HEK293 (cell line): ENCODE measurements at regions not wholly inside any gene's neighbourhood (a gene's known extent, or its start where the extent isn't known, plus 50 kb on each side); places are given as distances from the start of the nearest gene placed in this dataset.

ENCODE experiments used
- CTCF ChIA-PET: fragments of 350-600 bp; formaldehyde crosslinking; extraction: SDS; loops from one replicate; lab custom pipeline; 2021; ENCODE audit warnings: antibody characterized with exemption; lab: Yijun Ruan, JAX
- POLR2A ChIA-PET: fragments of 300-600 bp; formaldehyde crosslinking; extraction: SDS; loops from one replicate; lab custom pipeline; 2020; ENCODE audit warnings: antibody characterized with exemption, inconsistent platforms; lab: Yijun Ruan, JAX
- H3K27ac ChIP-seq: fragments of 200-500 bp; sonication (Bioruptor generic); 2 replicates; pipeline ENCODE4 v1.5.1; 2014; ENCODE audit warnings: low read depth, low read length, control low read depth, inconsistent platforms; ENCODE audit errors: extremely low read depth
- H3K36me3 ChIP-seq, 2 experiments: fragments of 200-500 bp in 1 of 2; sonication (Bioruptor generic) in 1 of 2; 1 replicate in 1 of 2; 2 replicates in 1 of 2; pipeline ENCODE4 v1.5.1; 2014 to 2017; ENCODE audit warnings: inconsistent platforms in 2 of 2, low read length in 2 of 2; ENCODE audit not compliant: control insufficient read depth in 2 of 2, insufficient read depth in 1 of 2
- H3K4me1 ChIP-seq: fragments of 200-500 bp; sonication (Bioruptor generic); 2 replicates; pipeline ENCODE4 v1.5.1; 2014; ENCODE audit warnings: mild to moderate bottlenecking, low read length, inconsistent platforms; ENCODE audit not compliant: control insufficient read depth, insufficient read depth
- H3K4me3 ChIP-seq: 2 replicates; pipeline ENCODE4 v1.5.1; 2011; ENCODE audit warnings: low read depth, mild to moderate bottlenecking, control low read depth, low read length, moderate library complexity
- H3K9me3 ChIP-seq: fragments of 200-500 bp; sonication (Bioruptor generic); 2 replicates; pipeline ENCODE4 v1.5.1; 2014; ENCODE audit warnings: low read depth, low read length, inconsistent platforms; ENCODE audit not compliant: control insufficient read depth, insufficient read depth
- KLF9 ChIP-seq: fragments of 450-650 bp; formaldehyde crosslinking; IDR thresholded peaks from 2 replicates; pipeline ENCODE4 v1.5.1; 2016; ENCODE audit warnings: missing biosample characterization, missing genetic modification characterization, low read depth
- SCRT2 ChIP-seq: fragments of 450-650 bp; formaldehyde crosslinking; IDR thresholded peaks from 2 replicates; pipeline ENCODE4 v1.5.1; 2016; ENCODE audit warnings: missing biosample characterization, missing genetic modification characterization
- YY2 ChIP-seq: fragments of 450-650 bp; formaldehyde crosslinking; IDR thresholded peaks from 2 replicates; pipeline ENCODE4 v1.5.1; 2016; ENCODE audit warnings: missing biosample characterization, missing genetic modification characterization
- ZBTB7A ChIP-seq: fragments of 450-650 bp; formaldehyde crosslinking; IDR thresholded peaks from 2 replicates; pipeline ENCODE4 v1.5.1; 2016; ENCODE audit warnings: low read depth, missing biosample characterization, missing genetic modification characterization
- ZNF133 ChIP-seq: fragments of 450-650 bp; formaldehyde crosslinking; IDR thresholded peaks from 2 replicates; pipeline ENCODE4 v1.5.1; 2016; ENCODE audit warnings: missing biosample characterization, missing genetic modification characterization
- ZNF148 ChIP-seq: fragments of 450-650 bp; formaldehyde crosslinking; IDR thresholded peaks from 2 replicates; pipeline ENCODE4 v1.5.0; 2017; ENCODE audit warnings: missing biosample characterization, missing genetic modification characterization, borderline replicate concordance
- ZNF157 ChIP-seq: fragments of 450-650 bp; formaldehyde crosslinking; IDR thresholded peaks from 2 replicates; pipeline ENCODE4 v1.5.1; 2016; ENCODE audit warnings: missing biosample characterization, missing genetic modification characterization
- ZNF211 ChIP-seq: fragments of 450-650 bp; formaldehyde crosslinking; IDR thresholded peaks from 2 replicates; pipeline ENCODE4 v1.5.1; 2016; ENCODE audit warnings: low read depth, missing biosample characterization, missing genetic modification characterization
- ZNF354C ChIP-seq: fragments of 450-650 bp; formaldehyde crosslinking; IDR thresholded peaks from 2 replicates; pipeline ENCODE4 v1.5.1; 2016; ENCODE audit warnings: missing biosample characterization, missing genetic modification characterization, low read depth, borderline replicate concordance
- ZNF501 ChIP-seq: fragments of 450-650 bp; formaldehyde crosslinking; IDR thresholded peaks from 2 replicates; pipeline ENCODE4 v1.5.1; 2016; ENCODE audit warnings: missing biosample characterization, missing genetic modification characterization
- ZNF555 ChIP-seq: fragments of 450-650 bp; formaldehyde crosslinking; conservative IDR thresholded peaks from 2 replicates; pipeline ENCODE4 v1.5.1; 2017; ENCODE audit warnings: missing biosample characterization, mild to moderate bottlenecking, missing genetic modification characterization, inconsistent platforms
- ZNF560 ChIP-seq: fragments of 450-650 bp; formaldehyde crosslinking; IDR thresholded peaks from 2 replicates; pipeline ENCODE4 v1.5.1; 2017; ENCODE audit warnings: missing biosample characterization, missing genetic modification characterization, borderline replicate concordance
- ZNF623 ChIP-seq: fragments of 450-650 bp; formaldehyde crosslinking; IDR thresholded peaks from 2 replicates; pipeline ENCODE4 v1.5.1; 2016; ENCODE audit warnings: missing biosample characterization, missing genetic modification characterization
- ZNF626 ChIP-seq: fragments of 450-650 bp; sonication (Bioruptor Pico); formaldehyde crosslinking; IDR thresholded peaks from 2 replicates; pipeline ENCODE4 v1.5.1; 2018; ENCODE audit warnings: missing biosample characterization, missing genetic modification characterization, inconsistent platforms
- ZNF639 ChIP-seq: fragments of 450-650 bp; formaldehyde crosslinking; IDR thresholded peaks from 2 replicates; pipeline ENCODE4 v1.5.1; 2016; ENCODE audit warnings: missing biosample characterization, missing genetic modification characterization
- ZNF654 ChIP-seq: fragments of 450-650 bp; formaldehyde crosslinking; IDR thresholded peaks from 2 replicates; pipeline ENCODE4 v1.5.1; 2016; ENCODE audit warnings: low read depth, missing biosample characterization, missing genetic modification characterization
- ZNF670 ChIP-seq: fragments of 450-650 bp; formaldehyde crosslinking; IDR thresholded peaks from 2 replicates; pipeline ENCODE4 v1.5.1; 2016; ENCODE audit warnings: missing biosample characterization, missing genetic modification characterization, low read depth
- ZNF677 ChIP-seq: fragments of 450-650 bp; IDR thresholded peaks from 2 replicates; pipeline ENCODE4 v1.5.0; 2018; ENCODE audit warnings: missing biosample characterization, mild to moderate bottlenecking, missing genetic modification characterization, moderate library complexity
- ZNF747 ChIP-seq: fragments of 450-650 bp; formaldehyde crosslinking; IDR thresholded peaks from 2 replicates; pipeline ENCODE4 v1.5.1; 2016; ENCODE audit warnings: missing biosample characterization, missing genetic modification characterization
- ZSCAN18 ChIP-seq: fragments of 450-650 bp; formaldehyde crosslinking; IDR thresholded peaks from 2 replicates; pipeline ENCODE4 v1.5.1; 2016; ENCODE audit warnings: missing biosample characterization, missing genetic modification characterization
- TF ChIP-seq, protein P1 (sequence below): fragments of 450-650 bp; formaldehyde crosslinking; IDR thresholded peaks from 2 replicates; pipeline ENCODE4 v1.5.1; 2016; ENCODE audit warnings: missing biosample characterization, missing genetic modification characterization
- TF ChIP-seq, protein P2 (sequence below): fragments of 450-650 bp; formaldehyde crosslinking; IDR thresholded peaks from 2 replicates; pipeline ENCODE4 v1.5.1; 2016; ENCODE audit warnings: missing biosample characterization, missing genetic modification characterization

GRCh38 chr3:117411971-117412370, 702.4 kb downstream of the TUSC7 start (continued):
- TF ChIP-seq, protein P1, sequence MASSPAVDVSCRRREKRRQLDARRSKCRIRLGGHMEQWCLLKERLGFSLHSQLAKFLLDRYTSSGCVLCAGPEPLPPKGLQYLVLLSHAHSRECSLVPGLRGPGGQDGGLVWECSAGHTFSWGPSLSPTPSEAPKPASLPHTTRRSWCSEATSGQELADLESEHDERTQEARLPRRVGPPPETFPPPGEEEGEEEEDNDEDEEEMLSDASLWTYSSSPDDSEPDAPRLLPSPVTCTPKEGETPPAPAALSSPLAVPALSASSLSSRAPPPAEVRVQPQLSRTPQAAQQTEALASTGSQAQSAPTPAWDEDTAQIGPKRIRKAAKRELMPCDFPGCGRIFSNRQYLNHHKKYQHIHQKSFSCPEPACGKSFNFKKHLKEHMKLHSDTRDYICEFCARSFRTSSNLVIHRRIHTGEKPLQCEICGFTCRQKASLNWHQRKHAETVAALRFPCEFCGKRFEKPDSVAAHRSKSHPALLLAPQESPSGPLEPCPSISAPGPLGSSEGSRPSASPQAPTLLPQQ (tag by site-specific recombination): no peak
- TF ChIP-seq ZNF157 (tag by site-specific recombination): no peak
- TF ChIP-seq ZNF670 (tag by site-specific recombination): no peak
- no peak for TF ChIP-seq ZNF354C (tag by site-specific recombination)

- no peaks in the 10 kb centered on the region for H3K9me3 ChIP-seq
- no peaks in the 10 kb centered on the region for H3K36me3 ChIP-seq
- TF ChIP-seq ZNF211 (tag by site-specific recombination) (no peak), ZNF639 (tag by site-specific recombination) (no peak), ZNF148 (tag by site-specific recombination) (no peak), ZNF626 (no peak), ZNF654 (tag by site-specific recombination) (no peak), ZNF133 (no peak), ZNF501 (no peak), ZBTB7A (tag by site-specific recombination) (no peak)
- no peak overlapping the region for H3K27ac ChIP-seq
- CTCF ChIA-PET: no interaction called here
- POLR2A ChIA-PET: no interaction called here
- H3K4me3 ChIP-seq: no peak overlapping the region
- H3K4me1 ChIP-seq: no peaks in the 10 kb centered on the region
These were observed 707.8 kb downstream of the TUSC7 start for GRCh38 chr3:117417411-117417810.

DNA sequence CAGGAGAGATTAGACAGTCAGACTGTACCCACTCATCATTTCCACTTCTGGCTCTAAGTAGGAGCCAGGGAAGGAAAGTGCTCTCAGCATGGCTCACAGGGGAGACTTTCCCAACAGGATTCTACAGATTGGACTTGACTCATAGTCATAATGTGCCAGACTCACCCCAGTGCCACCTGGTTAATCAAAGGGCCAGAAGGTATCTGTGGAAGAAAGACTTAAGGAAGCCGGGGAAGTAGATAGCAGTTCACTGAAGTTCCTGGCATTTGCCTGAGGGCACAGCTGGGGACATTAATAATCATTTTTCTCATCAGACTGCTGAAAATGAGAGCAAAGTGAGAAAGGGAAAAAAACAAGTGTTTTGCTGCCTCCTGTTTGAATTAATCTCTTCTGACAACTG, 717.5 kb downstream of the TUSC7 start:
- ChIA-PET CTCF (no interaction called here), POLR2A (no interaction called here)
- TF ChIP-seq KLF9 (no peak), ZNF747 (tag by site-specific recombination) (no peak), SCRT2 (tag by site-specific recombination) (no peak), ZNF677 (tag by site-specific recombination) (no peak), ZNF560 (tag by site-specific recombination) (no peak), ZSCAN18 (no peak), ZNF555 (tag by site-specific recombination) (no peak), ZNF623 (tag by site-specific recombination) (no peak), YY2 (tag by site-specific recombination) (no peak)
- TF ChIP-seq, protein P2, sequence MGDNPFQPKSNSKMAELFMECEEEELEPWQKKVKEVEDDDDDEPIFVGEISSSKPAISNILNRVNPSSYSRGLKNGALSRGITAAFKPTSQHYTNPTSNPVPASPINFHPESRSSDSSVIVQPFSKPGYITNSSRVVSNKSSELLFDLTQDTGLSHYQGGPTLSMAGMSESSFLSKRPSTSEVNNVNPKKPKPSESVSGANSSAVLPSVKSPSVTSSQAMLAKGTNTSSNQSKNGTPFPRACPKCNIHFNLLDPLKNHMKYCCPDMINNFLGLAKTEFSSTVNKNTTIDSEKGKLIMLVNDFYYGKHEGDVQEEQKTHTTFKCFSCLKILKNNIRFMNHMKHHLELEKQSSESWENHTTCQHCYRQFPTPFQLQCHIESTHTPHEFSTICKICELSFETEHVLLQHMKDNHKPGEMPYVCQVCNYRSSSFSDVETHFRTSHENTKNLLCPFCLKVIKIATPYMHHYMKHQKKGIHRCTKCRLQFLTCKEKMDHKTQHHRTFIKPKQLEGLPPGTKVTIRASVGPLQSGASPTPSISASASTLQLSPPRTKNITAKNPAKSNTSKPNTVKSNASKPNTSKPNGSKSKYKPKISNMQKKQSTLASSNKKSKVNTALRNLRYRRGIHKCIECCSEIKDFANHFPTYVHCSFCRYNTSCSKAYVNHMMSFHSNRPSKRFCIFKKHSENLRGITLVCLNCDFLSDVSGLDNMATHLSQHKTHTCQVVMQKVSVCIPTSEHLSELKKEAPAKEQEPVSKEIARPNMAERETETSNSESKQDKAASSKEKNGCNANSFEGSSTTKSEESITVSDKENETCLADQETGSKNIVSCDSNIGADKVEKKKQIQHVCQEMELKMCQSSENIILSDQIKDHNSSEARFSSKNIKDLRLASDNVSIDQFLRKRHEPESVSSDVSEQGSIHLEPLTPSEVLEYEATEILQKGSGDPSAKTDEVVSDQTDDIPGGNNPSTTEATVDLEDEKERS (tag by site-specific recombination): no peak
- Histone ChIP-seq H3K36me3 (no peaks in the 10 kb centered on the region), H3K4me1 (no peaks in the 10 kb centered on the region), H3K27ac (no peak overlapping the region), H3K9me3 (no peaks in the 10 kb centered on the region), H3K4me3 (no peak overlapping the region)
